GM12892 (cell line): ENCODE measurements at regions not wholly inside any gene's neighbourhood (a gene's known extent, or its start where the extent isn't known, plus 50 kb on each side); places are given as distances from the start of the nearest gene placed in this dataset.

Experiments
- POLR2A ChIP-seq: IDR thresholded peaks from 2 replicates; pipeline ENCODE4 v1.6.1; 2011; ENCODE audit warnings: low read depth, low read length, control low read depth
- TAF1 ChIP-seq: IDR thresholded peaks from 2 replicates; pipeline ENCODE4 v1.6.1; 2011; ENCODE audit warnings: low read depth, mild to moderate bottlenecking, control low read depth, low read length, borderline replicate concordance

DNA sequence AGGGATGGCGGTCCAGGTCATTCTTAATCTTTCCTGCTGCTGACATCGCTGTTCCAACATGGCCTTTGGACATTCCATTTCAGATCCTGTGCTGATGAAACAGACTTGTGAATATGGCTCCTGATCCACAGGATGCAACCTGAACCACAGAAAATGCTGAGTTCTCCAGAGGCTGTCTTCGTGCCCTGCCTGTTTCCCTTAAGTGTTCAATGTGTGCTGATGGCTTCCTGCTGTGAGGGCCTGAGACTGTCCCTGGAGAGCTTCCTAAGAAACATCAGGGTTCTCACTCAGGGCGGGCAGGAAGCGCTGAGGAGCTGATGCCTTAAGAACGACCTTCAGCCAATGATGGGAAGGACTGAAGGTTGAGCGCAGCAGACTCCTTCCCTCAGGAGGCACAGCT, 909.4 kb downstream of the UQCRFS1 start:
- TF ChIP-seq TAF1 (no peak), POLR2A (no peak)
